HEK293T (cell line): ENCODE measurements at regions not wholly inside any gene's neighbourhood (a gene's known extent, or its start where the extent isn't known, plus 50 kb on each side); places are given as distances from the start of the nearest gene placed in this dataset.

Source experiments
- FOXK2 ChIP-seq: fragments of 450-650 bp; IDR thresholded peaks from 2 replicates; pipeline ENCODE4 v1.6.1; 2016; ENCODE audit warnings: mild to moderate bottlenecking
- LEF1 ChIP-seq: fragments of 450-650 bp; IDR thresholded peaks from 2 replicates; pipeline ENCODE4 v1.6.1; 2017; ENCODE audit warnings: mild to moderate bottlenecking, borderline replicate concordance
- SUZ12 ChIP-seq: fragments of 450-650 bp; IDR thresholded peaks from 2 replicates; pipeline ENCODE4 v1.6.1; 2016; ENCODE audit warnings: mild to moderate bottlenecking
- TARDBP ChIP-seq: fragments of 450-650 bp; IDR thresholded peaks from 2 replicates; pipeline ENCODE4 v1.6.1; 2016

DNA sequence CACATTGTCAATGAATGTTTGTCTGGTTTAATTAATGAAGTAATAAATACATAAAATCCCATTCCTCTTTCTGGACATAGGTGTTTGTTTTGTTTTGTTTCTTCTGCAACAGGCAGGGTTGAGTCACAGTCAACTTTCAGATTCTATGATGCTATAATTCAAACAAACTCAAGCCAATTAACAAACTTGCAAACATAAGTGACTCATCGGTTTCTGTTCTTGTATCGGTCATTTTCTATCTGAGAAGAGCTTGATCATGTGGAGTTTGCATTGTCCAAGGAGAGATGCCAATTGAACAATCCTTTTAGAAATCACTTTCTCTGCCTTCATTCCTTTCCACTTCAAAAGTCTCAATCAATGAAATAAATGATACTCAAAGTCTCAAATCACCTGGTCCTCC, 294.2 kb upstream of the C16orf82 start:
- no peak for TF ChIP-seq TARDBP
- no peak for TF ChIP-seq LEF1
- TF ChIP-seq SUZ12, result no peak
- TF ChIP-seq FOXK2, result no peak
